Keratinocyte (primary cell): ENCODE measurements at regions not wholly inside any gene's neighbourhood (a gene's known extent, or its start where the extent isn't known, plus 50 kb on each side); places are given as distances from the start of the nearest gene placed in this dataset.

Experiments used
- EZH2 ChIP-seq: IDR thresholded peaks from one replicate; pipeline ENCODE4 v1.6.1; 2012; ENCODE audit warnings: inconsistent platforms, mild to moderate bottlenecking, low read length, moderate library complexity
- TF ChIP-seq, protein P1 (sequence below), 3 experiments: IDR thresholded peaks in 1 of 3; conservative IDR thresholded peaks in 1 of 3; optimal IDR thresholded peaks in 1 of 3; 2 replicates in 2 of 3; 3 replicates in 1 of 3; pipeline versions ENCODE3 to v1.5.1; 2011; ENCODE audit warnings: low read length in 3 of 3, mild to moderate bottlenecking in 3 of 3, moderate library complexity in 2 of 3, control low read depth in 1 of 3, inconsistent platforms in 1 of 3; ENCODE audit not compliant: insufficient read depth in 2 of 3; ENCODE audit errors: extremely low read depth in 1 of 3

DNA sequence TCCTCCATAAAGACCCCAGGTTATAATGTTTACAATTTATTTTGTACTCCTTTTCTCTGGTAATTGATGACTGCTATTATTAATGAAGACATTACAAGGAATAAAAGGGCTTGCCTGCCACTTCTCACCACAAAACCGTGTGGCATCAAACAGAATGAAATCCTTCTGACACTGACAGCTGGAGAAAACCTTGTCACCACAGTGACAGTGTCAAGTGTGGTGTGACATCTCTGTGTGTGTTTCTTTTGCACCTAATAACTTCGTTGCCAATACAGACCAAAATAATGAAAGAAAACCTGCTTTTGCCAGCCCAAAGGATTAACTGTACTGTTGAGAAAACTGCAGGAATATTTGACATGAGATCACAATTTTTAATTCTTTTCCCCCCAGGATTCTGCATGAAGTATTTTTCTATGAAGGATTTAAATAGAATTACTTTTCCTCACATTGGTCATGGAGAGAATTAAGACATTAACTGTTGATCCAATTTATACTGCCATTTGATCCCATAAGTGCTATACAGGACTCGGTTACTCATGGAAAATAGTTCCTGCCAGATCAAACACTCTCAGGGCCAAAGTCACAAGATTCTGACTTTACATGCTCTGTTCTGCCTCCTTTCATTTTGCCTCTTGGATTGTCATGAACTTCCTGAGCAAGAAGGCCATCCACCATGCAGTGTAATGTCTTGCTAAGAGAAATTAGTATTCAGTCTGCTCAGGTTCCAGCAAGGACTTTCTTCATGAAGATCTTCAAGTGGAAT, 60.4 kb upstream of the IFNG-AS1 start:
- TF ChIP-seq, protein P1, sequence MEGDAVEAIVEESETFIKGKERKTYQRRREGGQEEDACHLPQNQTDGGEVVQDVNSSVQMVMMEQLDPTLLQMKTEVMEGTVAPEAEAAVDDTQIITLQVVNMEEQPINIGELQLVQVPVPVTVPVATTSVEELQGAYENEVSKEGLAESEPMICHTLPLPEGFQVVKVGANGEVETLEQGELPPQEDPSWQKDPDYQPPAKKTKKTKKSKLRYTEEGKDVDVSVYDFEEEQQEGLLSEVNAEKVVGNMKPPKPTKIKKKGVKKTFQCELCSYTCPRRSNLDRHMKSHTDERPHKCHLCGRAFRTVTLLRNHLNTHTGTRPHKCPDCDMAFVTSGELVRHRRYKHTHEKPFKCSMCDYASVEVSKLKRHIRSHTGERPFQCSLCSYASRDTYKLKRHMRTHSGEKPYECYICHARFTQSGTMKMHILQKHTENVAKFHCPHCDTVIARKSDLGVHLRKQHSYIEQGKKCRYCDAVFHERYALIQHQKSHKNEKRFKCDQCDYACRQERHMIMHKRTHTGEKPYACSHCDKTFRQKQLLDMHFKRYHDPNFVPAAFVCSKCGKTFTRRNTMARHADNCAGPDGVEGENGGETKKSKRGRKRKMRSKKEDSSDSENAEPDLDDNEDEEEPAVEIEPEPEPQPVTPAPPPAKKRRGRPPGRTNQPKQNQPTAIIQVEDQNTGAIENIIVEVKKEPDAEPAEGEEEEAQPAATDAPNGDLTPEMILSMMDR (optimal IDR thresholded peaks at IDR 0.05 in 1 of 3, IDR thresholded peaks at IDR 0.05 in 1 of 3, conservative IDR thresholded peaks at IDR 0.05 in 1 of 3; ENCODE audit: extremely low read depth in 1 of 3, insufficient read depth in 2 of 3, low read length in 3 of 3): no peak
- TF ChIP-seq EZH2: no peak
